HG03280 (cell line): ENCODE measurements at regions not wholly inside any gene's neighbourhood (a gene's known extent, or its start where the extent isn't known, plus 50 kb on each side); places are given as distances from the start of the nearest gene placed in this dataset.
A peak's percentile ranks its signal among the peaks of the same experiment; 100 is the strongest.

Experiments used
- ATAC-seq: cut with Tn5 transposase; IDR thresholded peaks from one replicate; pipeline ENCODE4 v1.9.1; 2021; ENCODE audit warnings: mild to moderate bottlenecking, moderate library complexity; ENCODE audit not compliant: unreplicated experiment

GRCh38 chr6:77403424-77403823, 59.9 kb downstream of the HTR1B start:
- ATAC-seq, result no peak

- no peak for ATAC-seq
Measured at GRCh38 chr6:77401231-77401630, 62.1 kb downstream of the HTR1B start.

- ATAC-seq, result no peak
Measured at GRCh38 chr6:77397561-77397960, 65.7 kb downstream of the HTR1B start.

- ATAC-seq, result no peak
Measured at GRCh38 chr6:77389402-77389801, 73.9 kb downstream of the HTR1B start.

GRCh38 chr6:77383026-77383425, 80.3 kb downstream of the HTR1B start:
- ATAC-seq, result no peak

GRCh38 chr6:77373955-77374354, 89.3 kb downstream of the HTR1B start:
- ATAC-seq, result no peak

GRCh38 chr6:77371748-77372147, 91.5 kb downstream of the HTR1B start:
- no peak for ATAC-seq

- no peak for ATAC-seq
Measured at GRCh38 chr6:77368660-77369313, 94.5 kb downstream of the HTR1B start.

GRCh38 chr6:77366798-77367197, 96.5 kb downstream of the HTR1B start:
- no peak for ATAC-seq

- no peak for ATAC-seq
Measured at GRCh38 chr6:77363702-77364101, 99.6 kb downstream of the HTR1B start.

GRCh38 chr6:77362055-77362454, 101.2 kb downstream of the HTR1B start:
- ATAC-seq, result no peak

- ATAC-seq, result peak; percentile 52
Measured at GRCh38 chr6:77361018-77361417, 102.3 kb downstream of the HTR1B start.

- no peak for ATAC-seq
Measured at GRCh38 chr6:77356821-77357220, 106.5 kb downstream of the HTR1B start.

GRCh38 chr6:77354581-77354980, 108.7 kb downstream of the HTR1B start:
- no peak for ATAC-seq

GRCh38 chr6:77353129-77353528, 110.2 kb downstream of the HTR1B start:
- no peak for ATAC-seq

GRCh38 chr6:77341058-77341986, 122.0 kb downstream of the HTR1B start:
- ATAC-seq, result no peak

GRCh38 chr6:77340331-77340730, 123.0 kb downstream of the HTR1B start:
- ATAC-seq, result no peak

GRCh38 chr6:77339926-77340325, 123.4 kb downstream of the HTR1B start:
- ATAC-seq, result no peak

- ATAC-seq, result no peak
Measured at GRCh38 chr6:77337392-77337791, 125.9 kb downstream of the HTR1B start.

GRCh38 chr6:77334093-77334492, 129.2 kb downstream of the HTR1B start:
- no peak for ATAC-seq

GRCh38 chr6:77332915-77333623, 130.2 kb downstream of the HTR1B start:
- no peak for ATAC-seq

GRCh38 chr6:77326711-77327110, 136.6 kb downstream of the HTR1B start:
- ATAC-seq, result no peak
